GM12878 (cell line): ENCODE measurements at regions not wholly inside any gene's neighbourhood (a gene's known extent, or its start where the extent isn't known, plus 50 kb on each side); places are given as distances from the start of the nearest gene placed in this dataset.

Experiments
- ATAC-seq: fragments of 200-7000 bp; cut with Tn5 transposase; 3 replicates; pipeline ENCODE4 v1.9.1; 2020; ENCODE audit warnings: mild to moderate bottlenecking, moderate library complexity
- BruUV-seq: library from RNA; stranded (reverse); fragments of 400-500 nt; replicated peaks from 2 replicates; lab custom pipeline; 2021; lab: Mats Ljungman, UMichigan
- CTCF ChIA-PET: fragments of 300-600 bp; sonication (Branson Sonifier 250); formaldehyde crosslinking; extraction: SDS; loops from one replicate; lab custom pipeline; 2021; ENCODE audit warnings: inconsistent platforms; lab: Yijun Ruan, JAX
- POLR2A ChIA-PET: fragments of 350-600 bp; formaldehyde crosslinking; extraction: SDS; loops from one replicate; lab custom pipeline; 2021; ENCODE audit warnings: inconsistent platforms; lab: Charles Lee
- RAD21 ChIA-PET: fragments of 300-600 bp; sonication (Branson Sonifier 250); formaldehyde crosslinking; loops from one replicate; lab custom pipeline; 2023; ENCODE audit warnings: antibody characterized with exemption; ENCODE audit not compliant: unreplicated experiment; lab: Charles Lee
- SMC1A ChIA-PET: fragments of 300-600 bp; sonication (Branson Sonifier 250); formaldehyde crosslinking; loops from one replicate; lab custom pipeline; 2023; ENCODE audit not compliant: unreplicated experiment, uncharacterized antibody; lab: Charles Lee
- DNase-seq: peaks from one replicate; pipeline ENCODE4 v3.0.0-alpha.2; 2011; ENCODE audit warnings: low read depth, low spot score
- FAIRE-seq: peaks from 3 replicates; lab custom pipeline; 2011; peaks lifted over from hg19 to GRCh38; lab: Jason Lieb, UNC
- H2AFZ ChIP-seq: 2 replicates; pipeline ENCODE4 v1.6.0; 2011; ENCODE audit warnings: low read depth, low read length, control low read depth; ENCODE audit not compliant: control insufficient read depth
- H3K27ac ChIP-seq: 2 replicates; pipeline ENCODE4 v1.5.1; 2011; ENCODE audit warnings: control low read depth; ENCODE audit not compliant: control insufficient read depth, insufficient read depth
- H3K27me3 ChIP-seq, 2 experiments: replicated peaks in 1 of 2; 2 replicates each; pipeline versions ENCODE4 v1.6.0 to v1.6.1; 2011; ENCODE audit warnings: low read length in 1 of 2; ENCODE audit not compliant: control insufficient read depth in 2 of 2, insufficient read depth in 2 of 2
- H3K36me3 ChIP-seq, 2 experiments: 2 replicates each; pipeline ENCODE4 v1.5.1; 2011; ENCODE audit warnings: low read length in 1 of 2; ENCODE audit not compliant: control insufficient read depth in 2 of 2, insufficient read depth in 2 of 2
- H3K4me1 ChIP-seq: 2 replicates; pipeline ENCODE4 v1.6.1; 2011; ENCODE audit warnings: mild to moderate bottlenecking, low read length, moderate library complexity, mixed read lengths; ENCODE audit not compliant: control insufficient read depth, insufficient read depth
- H3K4me2 ChIP-seq: 2 replicates; pipeline ENCODE4 v1.6.0; 2011; ENCODE audit warnings: control low read depth; ENCODE audit not compliant: control insufficient read depth, insufficient read depth
- H3K4me3 ChIP-seq: fragments of 200-600 bp; sonication (generic); 2 replicates; pipeline ENCODE4 v1.5.1; 2016
- H3K79me2 ChIP-seq: 2 replicates; pipeline ENCODE4 v1.6.0; 2011; ENCODE audit warnings: low read length; ENCODE audit not compliant: control insufficient read depth, insufficient read depth
- H3K9ac ChIP-seq: 2 replicates; pipeline ENCODE4 v1.8.0; 2011; ENCODE audit warnings: low read length, control low read depth, mixed read lengths; ENCODE audit not compliant: control insufficient read depth, insufficient read depth
- H3K9me3 ChIP-seq: replicated peaks from 3 replicates; pipeline ENCODE4 v1.5.1; 2011; ENCODE audit warnings: mild to moderate bottlenecking, low read length; ENCODE audit not compliant: control insufficient read depth, insufficient read depth
- H4K20me1 ChIP-seq: 2 replicates; pipeline ENCODE4 v1.6.0; 2011; ENCODE audit not compliant: control insufficient read depth, insufficient read depth
- CHD4 ChIP-seq: fragments of 200-600 bp; sonication (generic); IDR thresholded peaks from 2 replicates; pipeline ENCODE4 v1.6.1; 2016; ENCODE audit warnings: mild to moderate bottlenecking
- DPF2 ChIP-seq: fragments of 450-650 bp; IDR thresholded peaks from 2 replicates; pipeline ENCODE4 v1.6.1; 2017; ENCODE audit warnings: mild to moderate bottlenecking
- EED ChIP-seq: sonication (generic); IDR thresholded peaks from 2 replicates; pipeline ENCODE4 v1.6.1; 2016; ENCODE audit warnings: antibody characterized with exemption, low read depth
- ELK1 ChIP-seq: IDR thresholded peaks from 2 replicates; pipeline ENCODE4 v1.6.1; 2012; ENCODE audit warnings: low read depth, low read length, improper control_type of control experiment
- HDGF ChIP-seq: fragments of 450-650 bp; IDR thresholded peaks from 2 replicates; pipeline ENCODE4 v1.6.1; 2016; ENCODE audit warnings: antibody characterized with exemption
- NR2F1 ChIP-seq: fragments of 450-650 bp; conservative IDR thresholded peaks from 2 replicates; pipeline ENCODE4 v1.6.1; 2017; ENCODE audit warnings: mild to moderate bottlenecking
- PAX8 ChIP-seq: fragments of 450-650 bp; IDR thresholded peaks from 2 replicates; pipeline ENCODE4 v1.6.1; 2017; ENCODE audit warnings: mild to moderate bottlenecking, moderate library complexity
- RELA ChIP-seq: fragments of 450-650 bp; IDR thresholded peaks from 2 replicates; pipeline ENCODE4 v1.8.0; 2014; ENCODE audit warnings: borderline replicate concordance; ENCODE audit not compliant: partially characterized antibody
- RELB ChIP-seq: fragments of 450-650 bp; IDR thresholded peaks from 2 replicates; pipeline ENCODE4 v1.6.1; 2017; ENCODE audit warnings: low read depth, mild to moderate bottlenecking, moderate library complexity
- REST ChIP-seq: IDR thresholded peaks from 2 replicates; pipeline ENCODE4 v1.6.1; 2012; ENCODE audit warnings: mild to moderate bottlenecking, low read depth, low read length
- SIX5 ChIP-seq: IDR thresholded peaks from 2 replicates; pipeline ENCODE4 v1.6.1; 2011; ENCODE audit warnings: mild to moderate bottlenecking, low read depth, low read length, moderate library complexity; ENCODE audit not compliant: severe bottlenecking
- SRF ChIP-seq, 2 experiments: IDR thresholded peaks; 2 replicates each; pipeline ENCODE4 v1.6.1; 2011; ENCODE audit warnings: low read depth in 2 of 2, low read length in 2 of 2, mild to moderate bottlenecking in 1 of 2, moderate library complexity in 1 of 2
- WGBS: methylation state at CpG from one replicate; pipeline ENCODE4 v1.1.6; 2016; ENCODE audit warnings: low lambda C conversion rate; ENCODE audit not compliant: insufficient replicate concordance, insufficient coverage; ENCODE audit errors: missing lambda C conversion rate; 5-methylcytosine and 5-hydroxymethylcytosine counted together
- in situ Hi-C: fragments of 300-500 bp; cut with MboI; formaldehyde crosslinking; loops from 9 replicates; pipeline ENCODE4 v1.14.3; 2018; ENCODE audit warnings: mixed read lengths
- intact Hi-C: fragments of 100-400 bp; cut with micrococcal nuclease; formaldehyde crosslinking; loops from one replicate; pipeline ENCODE4 v1.14.2; 2022; ENCODE audit not compliant: unreplicated experiment
- TF ChIP-seq, protein P1 (sequence below): fragments of 450-650 bp; IDR thresholded peaks from 2 replicates; pipeline ENCODE4 v1.6.1; 2017; ENCODE audit warnings: mild to moderate bottlenecking, moderate library complexity

- ATAC-seq = 0 out of 3 replicates have a peak, but pooled peaks have one; percentile 17
- Histone ChIP-seq H3K36me3 (no peaks in the 10 kb centered on the region), H3K9me3 (no peaks in the 10 kb centered on the region), H3K4me2 (no peak overlapping the region), H3K27me3 (no peaks in the 10 kb centered on the region), H3K4me1 (no peaks in the 10 kb centered on the region), H3K4me3 (no peak overlapping the region), H3K9ac (no peak overlapping the region), H3K79me2 (no peaks in the 10 kb centered on the region), H4K20me1 (no peaks in the 10 kb centered on the region), H3K27ac (no peak overlapping the region), H2AFZ (no peak overlapping the region)
- no peak for FAIRE-seq
- SMC1A ChIA-PET = no interaction called here
- intact Hi-C loops (no loop called here), in situ Hi-C loops (no loop called here)
- no peak for DNase-seq
- 31% methylated on average over 10 of the region's 10 CpGs for WGBS
- RAD21 ChIA-PET = no interaction called here
- CTCF ChIA-PET = no interaction called here
- POLR2A ChIA-PET = no interaction called here
- no TSS peak for BruUV-seq
- TF ChIP-seq NR2F1 (no peak), RELA (no peak), ELK1 (no peak), RELB (no peak), SRF (IDR thresholded peaks at IDR 0.05; ENCODE audit: low read depth in 2 of 2, low read length in 2 of 2) (no peak), SIX5 (no peak), HDGF (no peak), PAX8 (no peak), EED (no peak), REST (no peak), CHD4 (no peak), DPF2 (no peak)
- TF ChIP-seq, protein P1, sequence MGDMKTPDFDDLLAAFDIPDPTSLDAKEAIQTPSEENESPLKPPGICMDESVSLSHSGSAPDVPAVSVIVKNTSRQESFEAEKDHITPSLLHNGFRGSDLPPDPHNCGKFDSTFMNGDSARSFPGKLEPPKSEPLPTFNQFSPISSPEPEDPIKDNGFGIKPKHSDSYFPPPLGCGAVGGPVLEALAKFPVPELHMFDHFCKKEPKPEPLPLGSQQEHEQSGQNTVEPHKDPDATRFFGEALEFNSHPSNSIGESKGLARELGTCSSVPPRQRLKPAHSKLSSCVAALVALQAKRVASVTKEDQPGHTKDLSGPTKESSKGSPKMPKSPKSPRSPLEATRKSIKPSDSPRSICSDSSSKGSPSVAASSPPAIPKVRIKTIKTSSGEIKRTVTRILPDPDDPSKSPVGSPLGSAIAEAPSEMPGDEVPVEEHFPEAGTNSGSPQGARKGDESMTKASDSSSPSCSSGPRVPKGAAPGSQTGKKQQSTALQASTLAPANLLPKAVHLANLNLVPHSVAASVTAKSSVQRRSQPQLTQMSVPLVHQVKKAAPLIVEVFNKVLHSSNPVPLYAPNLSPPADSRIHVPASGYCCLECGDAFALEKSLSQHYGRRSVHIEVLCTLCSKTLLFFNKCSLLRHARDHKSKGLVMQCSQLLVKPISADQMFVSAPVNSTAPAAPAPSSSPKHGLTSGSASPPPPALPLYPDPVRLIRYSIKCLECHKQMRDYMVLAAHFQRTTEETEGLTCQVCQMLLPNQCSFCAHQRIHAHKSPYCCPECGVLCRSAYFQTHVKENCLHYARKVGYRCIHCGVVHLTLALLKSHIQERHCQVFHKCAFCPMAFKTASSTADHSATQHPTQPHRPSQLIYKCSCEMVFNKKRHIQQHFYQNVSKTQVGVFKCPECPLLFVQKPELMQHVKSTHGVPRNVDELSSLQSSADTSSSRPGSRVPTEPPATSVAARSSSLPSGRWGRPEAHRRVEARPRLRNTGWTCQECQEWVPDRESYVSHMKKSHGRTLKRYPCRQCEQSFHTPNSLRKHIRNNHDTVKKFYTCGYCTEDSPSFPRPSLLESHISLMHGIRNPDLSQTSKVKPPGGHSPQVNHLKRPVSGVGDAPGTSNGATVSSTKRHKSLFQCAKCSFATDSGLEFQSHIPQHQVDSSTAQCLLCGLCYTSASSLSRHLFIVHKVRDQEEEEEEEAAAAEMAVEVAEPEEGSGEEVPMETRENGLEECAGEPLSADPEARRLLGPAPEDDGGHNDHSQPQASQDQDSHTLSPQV = no peak
Measured at GRCh38 chr2:129428086-129428660, 551.3 kb upstream of the RAB6C start.
